Erythroblast (primary cell): ENCODE measurements at regions not wholly inside any gene's neighbourhood (a gene's known extent, or its start where the extent isn't known, plus 50 kb on each side); places are given as distances from the start of the nearest gene placed in this dataset.
"Not testable (repeated sequence)": the region's sequence is repeated elsewhere in the genome, so short reads cannot be mapped to it uniquely, and the experiment has no call there.

Experiments
- GATA1 ChIP-seq: IDR thresholded peaks from 2 replicates; pipeline ENCODE4 v1.6.1; 2011; ENCODE audit warnings: low read depth, mild to moderate bottlenecking, control low read depth, low read length, moderate library complexity
- POLR2A ChIP-seq: IDR thresholded peaks from 2 replicates; pipeline ENCODE4 v1.6.1; 2011; ENCODE audit warnings: mild to moderate bottlenecking, low read length

GRCh38 chr1:79138227-79138626 lies 131.7 kb upstream of the ADGRL4 start:
- not testable (repeated sequence) for TF ChIP-seq POLR2A, GATA1
